SK-N-MC (cell line): ENCODE measurements at regions not wholly inside any gene's neighbourhood (a gene's known extent, or its start where the extent isn't known, plus 50 kb on each side); places are given as distances from the start of the nearest gene placed in this dataset.

ENCODE experiments used
- EZH2 ChIP-seq: fragments of 200-600 bp; sonication (generic); IDR thresholded peaks from one replicate; pipeline ENCODE4 v1.6.1; 2017; ENCODE audit warnings: antibody characterized with exemption
- FOXP2 ChIP-seq: optimal IDR thresholded peaks from 2 replicates; pipeline ENCODE3; 2011; ENCODE audit warnings: mild to moderate bottlenecking, moderate library complexity; ENCODE audit not compliant: insufficient read depth; ENCODE audit errors: extremely low read length, control extremely low read depth
- POLR2AphosphoS5 ChIP-seq: IDR thresholded peaks from 2 replicates; pipeline ENCODE4 v1.6.1; 2012; ENCODE audit warnings: mild to moderate bottlenecking, low read depth, low read length, borderline replicate concordance

DNA sequence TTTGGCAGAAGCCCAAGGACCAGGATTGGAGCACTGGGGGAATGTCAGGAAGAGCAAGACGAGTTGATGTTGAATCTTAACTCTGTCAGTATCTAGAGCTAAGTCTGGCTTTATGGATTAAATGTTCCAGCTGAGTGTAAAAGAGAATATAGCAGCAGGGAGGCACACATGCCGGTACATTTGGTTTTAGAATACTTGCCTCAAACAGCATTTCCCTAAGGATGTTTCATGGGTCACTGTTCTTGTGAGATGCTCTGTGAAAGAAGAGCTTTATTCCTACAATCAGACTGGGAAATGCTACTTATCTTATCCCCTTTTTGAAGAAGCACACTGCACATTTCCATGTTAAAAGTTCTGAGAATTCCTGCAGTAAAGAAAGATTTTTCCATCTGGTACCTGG lies 440.3 kb upstream of the B3GALT2 start:
- no peak for TF ChIP-seq POLR2AphosphoS5
- TF ChIP-seq EZH2, result no peak
- TF ChIP-seq FOXP2, result no peak
